Nephron progenitor cell (in vitro differentiated cells): ENCODE measurements at regions not wholly inside any gene's neighbourhood (a gene's known extent, or its start where the extent isn't known, plus 50 kb on each side); places are given as distances from the start of the nearest gene placed in this dataset.

Experiments
- DNase-seq: peaks from one replicate; pipeline ENCODE4 v3.0.0; 2021
- H3K27ac Mint-ChIP-seq: 2 replicates; pipeline ENCODE4 v1.8.0; 2021; ENCODE audit warnings: mild to moderate bottlenecking, moderate library complexity, mixed read lengths
- H3K27me3 Mint-ChIP-seq: 2 replicates; pipeline ENCODE4 v1.8.0; 2021; ENCODE audit warnings: mild to moderate bottlenecking, low read depth, mixed read lengths; ENCODE audit not compliant: poor library complexity
- H3K36me3 Mint-ChIP-seq: 2 replicates; pipeline ENCODE4 v1.8.0; 2021; ENCODE audit warnings: low read depth, mixed read lengths
- H3K4me1 Mint-ChIP-seq: 2 replicates; pipeline ENCODE4 v1.8.0; 2021; ENCODE audit warnings: mixed read lengths
- H3K4me3 Mint-ChIP-seq: 2 replicates; pipeline ENCODE4 v1.8.0; 2021; ENCODE audit warnings: mild to moderate bottlenecking, moderate library complexity, mixed read lengths
- H3K9me3 Mint-ChIP-seq: 2 replicates; pipeline ENCODE4 v1.8.0; 2021; ENCODE audit warnings: mild to moderate bottlenecking, moderate library complexity, mixed read lengths
- TF ChIP-seq, protein P1 (sequence below): fragments of 200-600 bp; sonication (generic); IDR thresholded peaks from 2 replicates; pipeline ENCODE4 v1.5.0; 2021; ENCODE audit warnings: antibody characterized with exemption

DNA sequence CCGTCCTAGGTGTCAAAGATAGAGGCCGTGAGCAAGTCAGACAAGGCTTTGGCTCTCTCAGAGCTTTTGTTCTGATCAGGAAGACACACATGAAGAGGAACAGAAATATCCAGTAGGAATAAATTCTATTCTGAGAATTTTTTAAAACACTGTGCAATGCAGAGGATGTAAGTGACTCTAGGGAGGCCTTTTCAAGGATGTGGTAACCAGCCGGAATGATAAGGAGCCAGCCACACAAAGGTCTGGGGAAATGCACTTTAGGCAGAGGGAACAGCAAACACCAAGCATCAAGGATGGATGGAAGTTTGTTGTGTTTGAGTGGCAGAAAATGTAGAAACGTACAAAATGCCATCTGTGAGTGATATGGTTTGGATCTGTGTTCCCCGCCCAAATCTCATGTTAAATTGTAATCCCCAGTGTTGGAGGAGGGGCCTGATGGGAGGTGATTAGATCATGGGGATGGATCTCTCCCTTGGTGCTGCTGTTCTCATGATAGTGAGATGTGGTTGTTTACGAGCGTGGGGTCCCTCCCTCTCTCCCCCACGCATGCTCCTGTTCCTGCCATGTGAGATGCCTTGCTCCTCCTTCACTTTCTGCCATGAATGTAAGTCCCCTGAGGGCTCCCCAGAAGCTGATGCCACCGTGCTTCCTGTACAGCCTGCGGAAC is 93.6 kb upstream of the CDYL start:
- Mint-ChIP-seq H3K9me3 (no peaks in the 10 kb centered on the region), H3K27me3 (no peaks in the 10 kb centered on the region), H3K36me3 (no peaks in the 10 kb centered on the region), H3K4me1 (peaks cover 7% of the 10 kb centered on the region), H3K4me3 (no peak overlapping the region), H3K27ac (no peak overlapping the region)
- TF ChIP-seq, protein P1, sequence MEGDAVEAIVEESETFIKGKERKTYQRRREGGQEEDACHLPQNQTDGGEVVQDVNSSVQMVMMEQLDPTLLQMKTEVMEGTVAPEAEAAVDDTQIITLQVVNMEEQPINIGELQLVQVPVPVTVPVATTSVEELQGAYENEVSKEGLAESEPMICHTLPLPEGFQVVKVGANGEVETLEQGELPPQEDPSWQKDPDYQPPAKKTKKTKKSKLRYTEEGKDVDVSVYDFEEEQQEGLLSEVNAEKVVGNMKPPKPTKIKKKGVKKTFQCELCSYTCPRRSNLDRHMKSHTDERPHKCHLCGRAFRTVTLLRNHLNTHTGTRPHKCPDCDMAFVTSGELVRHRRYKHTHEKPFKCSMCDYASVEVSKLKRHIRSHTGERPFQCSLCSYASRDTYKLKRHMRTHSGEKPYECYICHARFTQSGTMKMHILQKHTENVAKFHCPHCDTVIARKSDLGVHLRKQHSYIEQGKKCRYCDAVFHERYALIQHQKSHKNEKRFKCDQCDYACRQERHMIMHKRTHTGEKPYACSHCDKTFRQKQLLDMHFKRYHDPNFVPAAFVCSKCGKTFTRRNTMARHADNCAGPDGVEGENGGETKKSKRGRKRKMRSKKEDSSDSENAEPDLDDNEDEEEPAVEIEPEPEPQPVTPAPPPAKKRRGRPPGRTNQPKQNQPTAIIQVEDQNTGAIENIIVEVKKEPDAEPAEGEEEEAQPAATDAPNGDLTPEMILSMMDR, result no peak
- no peak for DNase-seq

DNA sequence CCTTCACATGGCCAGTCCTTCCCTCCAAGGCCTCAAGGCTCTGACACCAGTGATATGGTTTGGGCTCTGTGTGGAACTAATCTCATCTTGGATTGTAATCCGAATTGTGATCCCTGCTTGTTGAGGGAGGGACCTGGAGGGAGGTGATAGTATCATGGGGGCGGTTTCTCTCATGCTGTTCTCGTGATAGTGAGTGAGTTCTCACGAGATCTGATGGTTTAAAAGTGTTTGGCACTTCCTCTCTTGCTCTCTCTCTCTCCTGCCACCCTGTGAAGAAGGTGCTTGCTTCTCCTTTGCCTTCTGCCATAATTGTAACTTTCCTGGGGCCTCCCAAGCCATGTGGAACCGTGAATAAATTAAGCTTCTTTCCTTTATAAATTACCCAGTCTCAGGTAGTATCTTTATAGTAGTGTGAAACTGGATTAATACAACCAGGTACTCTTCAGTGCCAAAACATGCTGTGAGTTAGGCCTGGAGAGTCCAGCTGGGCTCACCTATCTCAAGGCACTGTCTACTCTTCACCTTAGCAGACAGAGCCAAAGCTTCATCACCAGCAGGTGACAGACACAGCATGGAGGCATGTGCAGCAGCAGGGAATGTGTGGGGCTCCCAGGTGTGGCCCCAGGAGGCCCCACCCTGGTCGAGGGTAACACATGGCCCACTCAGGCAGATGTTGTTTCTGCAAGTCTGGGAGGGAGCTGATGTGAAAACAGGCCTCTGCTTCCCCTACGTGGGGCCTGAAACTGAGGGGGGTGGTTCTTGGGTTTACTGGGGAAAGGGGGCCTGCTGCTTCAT is 97.5 kb upstream of the CDYL start:
- H3K9me3 Mint-ChIP-seq, result no peaks in the 10 kb centered on the region
- no peak overlapping the region for H3K4me3 Mint-ChIP-seq
- peaks cover 7% of the 10 kb centered on the region for H3K4me1 Mint-ChIP-seq
- H3K27me3 Mint-ChIP-seq, result peaks cover 1% of the 10 kb centered on the region
- no peak for DNase-seq
- H3K36me3 Mint-ChIP-seq, result no peaks in the 10 kb centered on the region
- no peak overlapping the region for H3K27ac Mint-ChIP-seq
- TF ChIP-seq, protein P1, result no peak

DNA sequence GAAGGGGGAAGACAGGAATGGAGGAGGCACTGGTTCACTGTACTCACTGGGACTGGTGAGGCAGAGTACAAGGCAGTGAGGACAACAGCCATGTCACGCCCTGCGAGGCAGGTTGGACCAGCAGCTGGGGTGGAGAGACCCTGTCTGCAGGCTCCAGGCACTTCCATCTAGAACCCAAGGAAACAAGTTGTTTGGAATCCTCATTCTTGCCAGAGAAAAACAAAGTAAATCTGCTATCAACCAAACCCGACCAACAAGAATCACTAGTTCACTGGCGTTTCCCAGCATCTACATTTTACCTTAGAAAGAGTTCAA is 98.5 kb upstream of the CDYL start:
- TF ChIP-seq, protein P1, result no peak
- H3K27me3 Mint-ChIP-seq, result peaks cover 4% of the 10 kb centered on the region
- no peaks in the 10 kb centered on the region for H3K9me3 Mint-ChIP-seq
- H3K36me3 Mint-ChIP-seq, result no peaks in the 10 kb centered on the region
- peaks cover 5% of the 10 kb centered on the region for H3K4me1 Mint-ChIP-seq
- H3K27ac Mint-ChIP-seq, result no peak overlapping the region
- DNase-seq, result no peak
- H3K4me3 Mint-ChIP-seq, result no peak overlapping the region

DNA sequence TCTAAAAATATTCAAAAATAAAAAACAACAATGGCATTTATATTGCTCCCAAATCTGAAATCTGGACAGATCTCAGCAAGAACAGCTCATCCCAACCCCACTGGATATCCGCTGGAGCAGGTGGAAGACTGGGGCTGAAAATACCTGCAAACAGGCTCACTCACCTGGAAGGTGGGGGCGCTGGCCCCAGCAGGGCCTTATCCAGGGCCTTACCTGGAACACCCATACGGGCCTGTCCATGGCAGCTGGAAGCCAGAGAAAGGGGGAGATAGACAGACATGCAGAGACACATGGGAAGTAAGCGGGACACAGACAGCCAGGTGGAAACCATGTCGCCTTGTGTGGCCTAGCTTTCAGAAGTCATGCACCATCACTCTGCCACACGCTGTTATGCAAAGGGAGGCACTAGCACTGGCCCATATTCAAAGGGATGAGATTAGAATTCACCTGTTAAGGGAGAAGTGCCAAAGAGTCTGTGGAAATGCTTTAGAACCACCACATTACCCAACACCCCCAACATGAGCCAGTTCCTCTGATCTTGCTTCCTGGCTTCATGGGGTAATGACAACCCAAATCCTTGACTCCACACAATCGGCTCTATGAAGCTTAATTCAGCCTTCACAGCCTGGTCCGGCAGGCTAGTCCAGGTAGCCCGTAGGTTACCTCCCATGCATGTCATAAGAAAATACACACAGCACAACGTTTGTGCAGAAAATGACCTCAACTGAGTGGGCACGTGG is 99.0 kb upstream of the CDYL start:
- Mint-ChIP-seq H3K9me3 (no peaks in the 10 kb centered on the region), H3K36me3 (no peaks in the 10 kb centered on the region), H3K27me3 (peaks cover 4% of the 10 kb centered on the region), H3K4me1 (peaks cover 3% of the 10 kb centered on the region), H3K27ac (no peak overlapping the region), H3K4me3 (no peak overlapping the region)
- no peak for DNase-seq
- TF ChIP-seq, protein P1, result no peak

DNA sequence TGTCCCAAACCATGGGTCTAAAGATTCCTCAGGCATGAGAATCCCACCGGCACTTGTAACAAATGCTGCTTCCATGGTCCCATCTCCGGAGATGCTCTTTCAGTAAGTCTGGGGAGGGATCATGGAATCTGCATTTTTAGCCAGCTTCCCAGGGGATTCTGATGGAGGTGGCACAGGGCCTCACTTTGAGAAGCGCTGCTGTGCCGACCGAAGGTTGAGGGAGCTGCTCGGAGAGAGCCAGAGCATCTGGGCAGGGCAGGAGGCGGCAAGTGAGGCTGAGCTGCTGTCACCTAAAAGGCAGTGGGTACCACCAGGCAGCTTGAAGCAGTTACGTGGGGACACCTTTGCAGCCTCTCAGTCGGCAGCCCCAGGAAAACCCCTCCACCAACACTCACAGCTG is 100.2 kb upstream of the CDYL start:
- H3K4me1 Mint-ChIP-seq, result peaks cover 9% of the 10 kb centered on the region
- H3K27me3 Mint-ChIP-seq, result peaks cover 4% of the 10 kb centered on the region
- TF ChIP-seq, protein P1, result no peak
- DNase-seq, result no peak
- H3K27ac Mint-ChIP-seq, result no peak overlapping the region
- no peak overlapping the region for H3K4me3 Mint-ChIP-seq
- H3K9me3 Mint-ChIP-seq, result no peaks in the 10 kb centered on the region
- H3K36me3 Mint-ChIP-seq, result no peaks in the 10 kb centered on the region
